ENCODE measurements at regions not wholly inside any gene's neighbourhood (a gene's known extent, or its start where the extent isn't known, plus 50 kb on each side); places are given as distances from the start of the nearest gene placed in this dataset.
A peak's percentile ranks its signal among the peaks of the same experiment; 100 is the strongest.

GRCh38 chr3:95474338-95474737 is 1340.1 kb upstream of the EPHA6 start:
- TF ChIP-seq SMAD3 (CRISPR knock-in tag; IDR thresholded peaks at IDR 0.05; ENCODE audit: borderline replicate concordance) (no peak), PREB (CRISPR knock-in tag; IDR thresholded peaks at IDR 0.05; ENCODE audit: borderline replicate concordance) (no peak), ZMAT4 (CRISPR knock-in tag; IDR thresholded peaks at IDR 0.05) (no peak), GABPB1 (CRISPR knock-in tag; IDR thresholded peaks at IDR 0.05) (no peak), RELA (CRISPR knock-in tag; IDR thresholded peaks at IDR 0.05; ENCODE audit: borderline replicate concordance) (no peak), ELF4 (CRISPR knock-in tag; IDR thresholded peaks at IDR 0.05; ENCODE audit: low read depth) (no peak), NFE2L1 (CRISPR knock-in tag; IDR thresholded peaks at IDR 0.05) (no peak), HMGA2 (CRISPR knock-in tag; IDR thresholded peaks at IDR 0.05) (no peak), FOXJ3 (CRISPR knock-in tag; IDR thresholded peaks at IDR 0.05; ENCODE audit: borderline replicate concordance) (no peak), RORB (CRISPR knock-in tag; IDR thresholded peaks at IDR 0.05) (no peak), FOXK1 (CRISPR knock-in tag; IDR thresholded peaks at IDR 0.05) (no peak), TP53 (CRISPR knock-in tag; IDR thresholded peaks at IDR 0.05) (no peak), ZNF317 (CRISPR knock-in tag; IDR thresholded peaks at IDR 0.05; ENCODE audit: borderline replicate concordance, low read depth) (no peak), JAZF1 (CRISPR knock-in tag; IDR thresholded peaks at IDR 0.05) (no peak), OVOL2 (CRISPR knock-in tag; IDR thresholded peaks at IDR 0.05; ENCODE audit: borderline replicate concordance) (no peak), FOXP4 (CRISPR knock-in tag; IDR thresholded peaks at IDR 0.05) (no peak), ZNF396 (CRISPR knock-in tag; IDR thresholded peaks at IDR 0.05; ENCODE audit: borderline replicate concordance) (no peak)
- TF ChIP-seq, protein P1, sequence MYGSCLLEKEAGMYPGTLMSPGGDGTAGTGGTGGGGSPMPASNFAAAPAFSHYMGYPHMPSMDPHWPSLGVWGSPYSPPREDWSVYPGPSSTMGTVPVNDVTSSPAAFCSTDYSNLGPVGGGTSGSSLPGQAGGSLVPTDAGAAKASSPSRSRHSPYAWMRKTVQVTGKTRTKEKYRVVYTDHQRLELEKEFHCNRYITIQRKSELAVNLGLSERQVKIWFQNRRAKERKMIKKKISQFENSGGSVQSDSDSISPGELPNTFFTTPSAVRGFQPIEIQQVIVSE (CRISPR knock-in tag; IDR thresholded peaks at IDR 0.05; ENCODE audit: borderline replicate concordance): no peak
- TF ChIP-seq, protein P2, sequence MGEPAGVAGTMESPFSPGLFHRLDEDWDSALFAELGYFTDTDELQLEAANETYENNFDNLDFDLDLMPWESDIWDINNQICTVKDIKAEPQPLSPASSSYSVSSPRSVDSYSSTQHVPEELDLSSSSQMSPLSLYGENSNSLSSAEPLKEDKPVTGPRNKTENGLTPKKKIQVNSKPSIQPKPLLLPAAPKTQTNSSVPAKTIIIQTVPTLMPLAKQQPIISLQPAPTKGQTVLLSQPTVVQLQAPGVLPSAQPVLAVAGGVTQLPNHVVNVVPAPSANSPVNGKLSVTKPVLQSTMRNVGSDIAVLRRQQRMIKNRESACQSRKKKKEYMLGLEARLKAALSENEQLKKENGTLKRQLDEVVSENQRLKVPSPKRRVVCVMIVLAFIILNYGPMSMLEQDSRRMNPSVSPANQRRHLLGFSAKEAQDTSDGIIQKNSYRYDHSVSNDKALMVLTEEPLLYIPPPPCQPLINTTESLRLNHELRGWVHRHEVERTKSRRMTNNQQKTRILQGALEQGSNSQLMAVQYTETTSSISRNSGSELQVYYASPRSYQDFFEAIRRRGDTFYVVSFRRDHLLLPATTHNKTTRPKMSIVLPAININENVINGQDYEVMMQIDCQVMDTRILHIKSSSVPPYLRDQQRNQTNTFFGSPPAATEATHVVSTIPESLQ (CRISPR knock-in tag; IDR thresholded peaks at IDR 0.05): no peak
- TF ChIP-seq, protein P3, sequence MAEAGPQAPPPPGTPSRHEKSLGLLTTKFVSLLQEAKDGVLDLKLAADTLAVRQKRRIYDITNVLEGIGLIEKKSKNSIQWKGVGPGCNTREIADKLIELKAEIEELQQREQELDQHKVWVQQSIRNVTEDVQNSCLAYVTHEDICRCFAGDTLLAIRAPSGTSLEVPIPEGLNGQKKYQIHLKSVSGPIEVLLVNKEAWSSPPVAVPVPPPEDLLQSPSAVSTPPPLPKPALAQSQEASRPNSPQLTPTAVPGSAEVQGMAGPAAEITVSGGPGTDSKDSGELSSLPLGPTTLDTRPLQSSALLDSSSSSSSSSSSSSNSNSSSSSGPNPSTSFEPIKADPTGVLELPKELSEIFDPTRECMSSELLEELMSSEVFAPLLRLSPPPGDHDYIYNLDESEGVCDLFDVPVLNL (CRISPR knock-in tag; IDR thresholded peaks at IDR 0.05; ENCODE audit: borderline replicate concordance, low read depth): no peak
- CTCF ChIA-PET: no interaction called here
- POLR2A ChIA-PET: no interaction called here
- Mint-ChIP-seq H3K4me3 (no peak overlapping the region), H3K36me3 (no peaks in the 10 kb centered on the region), H3K4me1 (peaks cover 2% of the 10 kb centered on the region; the same call in 1 of the 2 replicates), H3K9me3 (no peaks in the 10 kb centered on the region), H3K27ac (no peak overlapping the region), H3K27me3 (ENCODE audit: low read depth) (no peaks in the 10 kb centered on the region)
- ATAC-seq (peak; percentile 66), DNase-seq (ENCODE audit: low spot score) (no peak)

All from WTC11 (cell line).